Liver (tissue), 3 donors: ENCODE measurements at regions not wholly inside any gene's neighbourhood (a gene's known extent, or its start where the extent isn't known, plus 50 kb on each side); places are given as distances from the start of the nearest gene placed in this dataset.

Source experiments
- RAD21 ChIP-seq, 2 donors: IDR thresholded peaks; 2 replicates each; pipeline ENCODE4 v1.6.1; 2016; ENCODE audit warnings: antibody characterized with exemption in 2 of 2, mild to moderate bottlenecking in 2 of 2
- TF ChIP-seq, protein P1 (sequence below): fragments of 150-350 bp; IDR thresholded peaks from 2 replicates; pipeline ENCODE4 v1.5.1; 2017; ENCODE audit warnings: improper control_type of control experiment, low read depth, low read length; ENCODE audit not compliant: missing input control
- donor health status: healthy.
- donor health status: healthy.

DNA sequence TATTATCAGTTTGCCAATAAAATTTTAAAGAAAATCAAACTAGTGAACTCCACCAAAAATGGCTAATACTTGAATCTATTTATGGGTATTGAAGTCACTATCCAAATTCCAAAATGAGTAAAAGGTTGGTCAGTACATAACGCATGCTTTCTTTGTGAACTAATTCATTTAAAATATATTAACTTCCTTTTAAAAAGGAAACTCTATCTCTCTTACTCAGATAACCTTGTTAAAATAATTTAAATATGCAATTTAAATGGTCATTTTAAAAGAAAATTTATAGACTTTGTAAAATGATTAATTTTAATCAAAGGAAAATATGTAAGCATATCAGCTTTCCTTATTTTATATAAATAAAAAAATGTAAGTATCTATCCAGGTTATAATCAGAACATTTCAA, 419.4 kb upstream of the ZNF385D start:
- TF ChIP-seq RAD21 (IDR thresholded peaks at IDR 0.05) = no peak
- TF ChIP-seq, protein P1, sequence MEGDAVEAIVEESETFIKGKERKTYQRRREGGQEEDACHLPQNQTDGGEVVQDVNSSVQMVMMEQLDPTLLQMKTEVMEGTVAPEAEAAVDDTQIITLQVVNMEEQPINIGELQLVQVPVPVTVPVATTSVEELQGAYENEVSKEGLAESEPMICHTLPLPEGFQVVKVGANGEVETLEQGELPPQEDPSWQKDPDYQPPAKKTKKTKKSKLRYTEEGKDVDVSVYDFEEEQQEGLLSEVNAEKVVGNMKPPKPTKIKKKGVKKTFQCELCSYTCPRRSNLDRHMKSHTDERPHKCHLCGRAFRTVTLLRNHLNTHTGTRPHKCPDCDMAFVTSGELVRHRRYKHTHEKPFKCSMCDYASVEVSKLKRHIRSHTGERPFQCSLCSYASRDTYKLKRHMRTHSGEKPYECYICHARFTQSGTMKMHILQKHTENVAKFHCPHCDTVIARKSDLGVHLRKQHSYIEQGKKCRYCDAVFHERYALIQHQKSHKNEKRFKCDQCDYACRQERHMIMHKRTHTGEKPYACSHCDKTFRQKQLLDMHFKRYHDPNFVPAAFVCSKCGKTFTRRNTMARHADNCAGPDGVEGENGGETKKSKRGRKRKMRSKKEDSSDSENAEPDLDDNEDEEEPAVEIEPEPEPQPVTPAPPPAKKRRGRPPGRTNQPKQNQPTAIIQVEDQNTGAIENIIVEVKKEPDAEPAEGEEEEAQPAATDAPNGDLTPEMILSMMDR = no peak
